ENCODE measurements at regions not wholly inside any gene's neighbourhood (a gene's known extent, or its start where the extent isn't known, plus 50 kb on each side); places are given as distances from the start of the nearest gene placed in this dataset.
"Not testable (repeated sequence)": the region's sequence is repeated elsewhere in the genome, so short reads cannot be mapped to it uniquely, and the experiment has no call there.

GRCh38 chr12:25707056-25707455 is 154.0 kb upstream of the LMNTD1 start:
- peaks cover 0 to 33% (median 25%) of the 10 kb centered on the region in 8 donors for H3K9me3 ChIP-seq
- H3K27me3 ChIP-seq (replicated peaks in 1 of 7): no peaks in the 10 kb centered on the region
- H3K4me3 ChIP-seq: no peak overlapping the region
- no peaks in the 10 kb centered on the region for H3K36me3 ChIP-seq
- TF ChIP-seq CTCF (IDR thresholded peaks at IDR 0.05 in 8 of 11, conservative IDR thresholded peaks at IDR 0.05 in 3 of 11) (no peak), POLR2AphosphoS5 (IDR thresholded peaks at IDR 0.05) (no peak), POLR2A (IDR thresholded peaks at IDR 0.05) (no peak)
- no peak for DNase-seq
- no peaks in the 10 kb centered on the region for H3K4me1 ChIP-seq
- H3K27ac ChIP-seq: no peak overlapping the region
- intact Hi-C loops (cut with DNase I; ENCODE audit: low total_unique reads): no loop called here

GRCh38 chr12:25708661-25709060 is 155.6 kb upstream of the LMNTD1 start:
- intact Hi-C loops (cut with DNase I; ENCODE audit: low total_unique reads): no loop called here

GRCh38 chr12:25710128-25710527 is 157.0 kb upstream of the LMNTD1 start:
- TF ChIP-seq CTCF (IDR thresholded peaks at IDR 0.05 in 8 of 11, conservative IDR thresholded peaks at IDR 0.05 in 3 of 11) (no peak), POLR2A (IDR thresholded peaks at IDR 0.05) (no peak), POLR2AphosphoS5 (IDR thresholded peaks at IDR 0.05) (no peak)
- H3K36me3 ChIP-seq: no peaks in the 10 kb centered on the region
- no peak overlapping the region for H3K4me3 ChIP-seq
- no peaks in the 10 kb centered on the region for H3K4me1 ChIP-seq
- peaks cover 0 to 33% (median 25%) of the 10 kb centered on the region in 8 donors for H3K9me3 ChIP-seq
- no peak for DNase-seq
- H3K27ac ChIP-seq: no peak overlapping the region
- intact Hi-C loops (cut with DNase I; ENCODE audit: low total_unique reads): no loop called here
- H3K27me3 ChIP-seq (replicated peaks in 1 of 7): no peaks in the 10 kb centered on the region
- WGBS, 5 donors: 85 to 93% (median 88%) methylated on average over 2 of the region's 2 CpGs

More at GRCh38 chr12:25708661-25709060, 155.6 kb upstream of the LMNTD1 start:
- H3K27ac ChIP-seq: no peak overlapping the region
- H3K36me3 ChIP-seq: no peaks in the 10 kb centered on the region
- no peak for TF ChIP-seq CTCF (IDR thresholded peaks at IDR 0.05 in 8 of 11, conservative IDR thresholded peaks at IDR 0.05 in 3 of 11)
- TF ChIP-seq POLR2AphosphoS5 (IDR thresholded peaks at IDR 0.05): no peak
- no peak for TF ChIP-seq POLR2A (IDR thresholded peaks at IDR 0.05)
- H3K9me3 ChIP-seq: peaks cover 0 to 33% (median 25%) of the 10 kb centered on the region in 8 donors
- 67 to 87% (median 80%) methylated on average over 2 of the region's 2 CpGs for WGBS, 5 donors
- no peak overlapping the region for H3K4me3 ChIP-seq
- H3K27me3 ChIP-seq (replicated peaks in 1 of 7): no peaks in the 10 kb centered on the region
- DNase-seq: no peak
- no peaks in the 10 kb centered on the region for H3K4me1 ChIP-seq

GRCh38 chr12:25710938-25711605 is 158.0 kb upstream of the LMNTD1 start:
- DNase-seq; H3K4me3 ChIP-seq; H3K4me1 ChIP-seq; H3K27ac ChIP-seq; H3K36me3 ChIP-seq; H3K27me3 ChIP-seq (replicated peaks in 1 of 7); intact Hi-C loops (cut with DNase I; ENCODE audit: low total_unique reads): not testable (repeated sequence)
- 95 to 99% (median 97%) methylated on average over 3 of the region's 3 CpGs for WGBS, 5 donors
- peaks cover 0 to 33% (median 24%) of the 10 kb centered on the region in 8 donors for H3K9me3 ChIP-seq

Measured in spleen (tissue), 11 donors.